Loucy (cell line): ENCODE measurements at regions not wholly inside any gene's neighbourhood (a gene's known extent, or its start where the extent isn't known, plus 50 kb on each side); places are given as distances from the start of the nearest gene placed in this dataset.

Source experiments
- CTCF ChIP-seq: fragments of 200-600 bp; sonication (generic); conservative IDR thresholded peaks from 2 replicates; pipeline ENCODE4 v1.5.1; 2014; ENCODE audit warnings: mild to moderate bottlenecking, antibody characterized with exemption, low read length
- EZH2phosphoT487 ChIP-seq: fragments of 200-600 bp; IDR thresholded peaks from 2 replicates; pipeline ENCODE4 v1.6.1; 2018; ENCODE audit warnings: antibody characterized with exemption, mild to moderate bottlenecking, moderate library complexity, borderline replicate concordance

GRCh38 chr4:178202422-178202821, 760.2 kb upstream of the AGA start:
- TF ChIP-seq CTCF (no peak), EZH2phosphoT487 (no peak)
